Thyroid gland (tissue), 4 donors: ENCODE measurements at regions not wholly inside any gene's neighbourhood (a gene's known extent, or its start where the extent isn't known, plus 50 kb on each side); places are given as distances from the start of the nearest gene placed in this dataset.

ENCODE experiments used
- POLR2A ChIP-seq, 2 donors: fragments of 450-650 bp; IDR thresholded peaks; one replicate each; pipeline ENCODE4 v1.6.1; 2017; ENCODE audit warnings: antibody characterized with exemption in 2 of 2, mild to moderate bottlenecking in 2 of 2, moderate library complexity in 1 of 2
- TF ChIP-seq, protein P1 (sequence below), 6 experiments: fragments of 200-600 bp in 3 of 6; fragments of 450-650 bp in 3 of 6; sonication (generic) in 3 of 6; IDR thresholded peaks; one replicate each; pipeline ENCODE4 v1.5.1; 2016 to 2019; ENCODE audit warnings: antibody characterized with exemption in 6 of 6, mild to moderate bottlenecking in 2 of 6, inconsistent platforms in 1 of 6, moderate library complexity in 1 of 6

DNA sequence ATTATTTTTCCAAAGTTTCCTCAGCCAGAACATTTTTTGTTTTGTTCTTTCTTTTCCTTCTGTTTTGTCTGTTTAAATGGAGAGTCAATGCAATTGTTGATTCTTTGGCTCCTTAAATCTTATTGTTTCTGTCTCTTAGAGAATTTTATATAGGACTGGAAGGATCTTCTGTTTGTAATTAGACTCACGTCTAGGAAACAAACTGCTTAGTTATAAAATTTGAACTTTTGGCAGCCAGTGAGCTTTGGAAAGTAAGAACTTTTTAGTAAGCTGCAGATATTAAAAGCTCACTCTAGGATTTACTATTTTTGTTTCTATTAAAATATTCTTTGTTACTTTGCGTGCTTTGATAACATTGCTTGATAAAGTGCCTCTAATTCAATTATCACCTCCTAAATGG lies 109.8 kb upstream of the HNRNPU start:
- no peak for TF ChIP-seq POLR2A (IDR thresholded peaks at IDR 0.05)
- TF ChIP-seq, protein P1, sequence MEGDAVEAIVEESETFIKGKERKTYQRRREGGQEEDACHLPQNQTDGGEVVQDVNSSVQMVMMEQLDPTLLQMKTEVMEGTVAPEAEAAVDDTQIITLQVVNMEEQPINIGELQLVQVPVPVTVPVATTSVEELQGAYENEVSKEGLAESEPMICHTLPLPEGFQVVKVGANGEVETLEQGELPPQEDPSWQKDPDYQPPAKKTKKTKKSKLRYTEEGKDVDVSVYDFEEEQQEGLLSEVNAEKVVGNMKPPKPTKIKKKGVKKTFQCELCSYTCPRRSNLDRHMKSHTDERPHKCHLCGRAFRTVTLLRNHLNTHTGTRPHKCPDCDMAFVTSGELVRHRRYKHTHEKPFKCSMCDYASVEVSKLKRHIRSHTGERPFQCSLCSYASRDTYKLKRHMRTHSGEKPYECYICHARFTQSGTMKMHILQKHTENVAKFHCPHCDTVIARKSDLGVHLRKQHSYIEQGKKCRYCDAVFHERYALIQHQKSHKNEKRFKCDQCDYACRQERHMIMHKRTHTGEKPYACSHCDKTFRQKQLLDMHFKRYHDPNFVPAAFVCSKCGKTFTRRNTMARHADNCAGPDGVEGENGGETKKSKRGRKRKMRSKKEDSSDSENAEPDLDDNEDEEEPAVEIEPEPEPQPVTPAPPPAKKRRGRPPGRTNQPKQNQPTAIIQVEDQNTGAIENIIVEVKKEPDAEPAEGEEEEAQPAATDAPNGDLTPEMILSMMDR (IDR thresholded peaks at IDR 0.05): no peak
